ENCODE measurements at regions not wholly inside any gene's neighbourhood (a gene's known extent, or its start where the extent isn't known, plus 50 kb on each side); places are given as distances from the start of the nearest gene placed in this dataset.

- TF ChIP-seq POLR2A (IDR thresholded peaks at IDR 0.05) (no peak), CTCF (IDR thresholded peaks at IDR 0.05) (no peak)
- Histone ChIP-seq H3K27me3 (no peaks in the 10 kb centered on the region), H3K4me3 (no peak overlapping the region), H3K27ac (no peak overlapping the region), H3K9me3 (replicated peaks in 1 of 3) (no peaks in the 10 kb centered on the region), H3K4me1 (replicated peaks in 1 of 2) (no peaks in the 10 kb centered on the region), H3K36me3 (replicated peaks in 1 of 2) (no peaks in the 10 kb centered on the region)
- intact Hi-C loops (cut with DNase I) = no loop called here
- 72 to 87% (median 79%) methylated on average over 6 of the region's 6 CpGs for WGBS, 4 donors
- DNase-seq = no peak
These were observed 97.4 kb upstream of the ARHGAP20 start for GRCh38 chr11:110809417-110810199.

GRCh38 chr11:110808248-110808647 lies 96.0 kb upstream of the ARHGAP20 start:
- TF ChIP-seq CTCF (IDR thresholded peaks at IDR 0.05) = no peak
- TF ChIP-seq POLR2A (IDR thresholded peaks at IDR 0.05) = no peak
- H3K27me3 ChIP-seq = no peaks in the 10 kb centered on the region
- 83 to 90% (median 85%) methylated on average over 6 of the region's 6 CpGs for WGBS, 4 donors

GRCh38 chr11:110807801-110808200 lies 95.6 kb upstream of the ARHGAP20 start:
- no peaks in the 10 kb centered on the region for H3K9me3 ChIP-seq (replicated peaks in 1 of 3)
- no peak for TF ChIP-seq POLR2A (IDR thresholded peaks at IDR 0.05)
- TF ChIP-seq CTCF (IDR thresholded peaks at IDR 0.05) = no peak
- H3K4me1 ChIP-seq (replicated peaks in 1 of 2) = no peaks in the 10 kb centered on the region
- intact Hi-C loops (cut with DNase I) = no loop called here
- H3K27me3 ChIP-seq = no peaks in the 10 kb centered on the region
- H3K36me3 ChIP-seq (replicated peaks in 1 of 2) = no peaks in the 10 kb centered on the region
- no peak overlapping the region for H3K27ac ChIP-seq
- no peak for DNase-seq
- H3K4me3 ChIP-seq = no peak overlapping the region
- WGBS, 4 donors = 87 to 92% (median 90%) methylated on average over 2 of the region's 2 CpGs

More at GRCh38 chr11:110808248-110808647, 96.0 kb upstream of the ARHGAP20 start:
- Histone ChIP-seq H3K4me1 (replicated peaks in 1 of 2) (no peaks in the 10 kb centered on the region), H3K36me3 (replicated peaks in 1 of 2) (no peaks in the 10 kb centered on the region), H3K4me3 (no peak overlapping the region), H3K27ac (no peak overlapping the region), H3K9me3 (replicated peaks in 1 of 3) (no peaks in the 10 kb centered on the region)
- no peak for DNase-seq
- intact Hi-C loops (cut with DNase I) = no loop called here

- no peak overlapping the region for H3K4me3 ChIP-seq
- no peak for TF ChIP-seq CTCF (IDR thresholded peaks at IDR 0.05)
- DNase-seq = no peak
- H3K4me1 ChIP-seq (replicated peaks in 1 of 2) = no peaks in the 10 kb centered on the region
- WGBS, 4 donors = 89 to 100% (median 92%) methylated on average over 1 of the region's 1 CpG
- no peaks in the 10 kb centered on the region for H3K9me3 ChIP-seq (replicated peaks in 1 of 3)
- H3K27ac ChIP-seq = no peak overlapping the region
- intact Hi-C loops (cut with DNase I) = no loop called here
- H3K27me3 ChIP-seq = no peaks in the 10 kb centered on the region
- H3K36me3 ChIP-seq (replicated peaks in 1 of 2) = no peaks in the 10 kb centered on the region
These were observed 93.5 kb upstream of the ARHGAP20 start for GRCh38 chr11:110805756-110806155.
